ENCODE measurements at regions not wholly inside any gene's neighbourhood (a gene's known extent, or its start where the extent isn't known, plus 50 kb on each side); places are given as distances from the start of the nearest gene placed in this dataset.

GRCh38 chr12:13606290-13606689, 375.1 kb downstream of the GRIN2B start:
- H3K36me3 ChIP-seq (replicated peaks in 1 of 2; ENCODE audit: control insufficient read depth in 1 of 2, insufficient read depth in 2 of 2, low read length in 1 of 2) = no peaks in the 10 kb centered on the region
- H3K27ac ChIP-seq (ENCODE audit: low read depth in 2 of 2, low read length in 1 of 2) = no peak overlapping the region
- no peaks in the 10 kb centered on the region for H3K9me2 ChIP-seq
- no peak overlapping the region for H3K4me2 ChIP-seq
- TF ChIP-seq TEAD4 (IDR thresholded peaks at IDR 0.05; ENCODE audit: borderline replicate concordance, insufficient read depth) (no peak), SIN3A (IDR thresholded peaks at IDR 0.05; ENCODE audit: borderline replicate concordance, low read depth, low read length) (no peak), FOSL2 (IDR thresholded peaks at IDR 0.05; ENCODE audit: borderline replicate concordance, low read depth) (no peak), SMC3 (IDR thresholded peaks at IDR 0.05; ENCODE audit: low read depth, low read length) (no peak), RXRA (IDR thresholded peaks at IDR 0.05; ENCODE audit: borderline replicate concordance, low read depth) (no peak), PBX3 (IDR thresholded peaks at IDR 0.05) (no peak), FOXM1 (IDR thresholded peaks at IDR 0.05; ENCODE audit: low read depth) (no peak), POLR2AphosphoS5 (IDR thresholded peaks at IDR 0.05; ENCODE audit: low read depth, low read length) (no peak), TAF1 (IDR thresholded peaks at IDR 0.05; ENCODE audit: borderline replicate concordance, low read depth, low read length) (no peak), RAD21 (IDR thresholded peaks at IDR 0.05; ENCODE audit: low read length) (no peak), USF1 (IDR thresholded peaks at IDR 0.05; ENCODE audit: borderline replicate concordance, low read depth) (no peak)
- H3K4me1 ChIP-seq (ENCODE audit: control insufficient read depth in 1 of 2, insufficient read depth in 2 of 2, low read depth in 1 of 2, low read length in 1 of 2) = no peaks in the 10 kb centered on the region
- no peaks in the 10 kb centered on the region for H3K79me2 ChIP-seq (ENCODE audit: insufficient read depth)
- 26% methylated on average over 4 of the region's 4 CpGs for WGBS (ENCODE audit: low lambda C conversion rate)
- H3K9ac ChIP-seq = no peak overlapping the region
- no peaks in the 10 kb centered on the region for H3K9me3 ChIP-seq
- no peak overlapping the region for H3K4me3 ChIP-seq (ENCODE audit: low read depth in 2 of 2, low read length in 1 of 2)
- no peak for DNase-seq
- CTCF ChIA-PET = no interaction called here
- H4K20me1 ChIP-seq (ENCODE audit: insufficient read depth) = no peaks in the 10 kb centered on the region
- no peaks in the 10 kb centered on the region for H3F3A ChIP-seq (replicated peaks; ENCODE audit: insufficient read depth)
- POLR2A ChIA-PET = no interaction called here
- H3K27me3 ChIP-seq (ENCODE audit: insufficient read depth) = no peaks in the 10 kb centered on the region
- H2AFZ ChIP-seq (ENCODE audit: low read depth) = no peak overlapping the region

GRCh38 chr12:13603953-13604352, 377.4 kb downstream of the GRIN2B start:
- CTCF ChIA-PET = interaction anchor here (1.3 to 1.5 kb wide), 2 partner anchors 10 to 69 kb away, joined by 4 to 6 read pairs; no protein-coding TSS in a partner anchor
- Histone ChIP-seq H3K27me3 (ENCODE audit: insufficient read depth) (no peaks in the 10 kb centered on the region), H3K36me3 (replicated peaks in 1 of 2; ENCODE audit: control insufficient read depth in 1 of 2, insufficient read depth in 2 of 2, low read length in 1 of 2) (no peaks in the 10 kb centered on the region), H3K9me3 (no peaks in the 10 kb centered on the region), H3K27ac (ENCODE audit: low read depth in 2 of 2, low read length in 1 of 2) (no peak overlapping the region), H3K4me1 (ENCODE audit: control insufficient read depth in 1 of 2, insufficient read depth in 2 of 2, low read depth in 1 of 2, low read length in 1 of 2) (no peaks in the 10 kb centered on the region), H4K20me1 (ENCODE audit: insufficient read depth) (no peaks in the 10 kb centered on the region), H3K4me2 (no peak overlapping the region), H3K79me2 (ENCODE audit: insufficient read depth) (no peaks in the 10 kb centered on the region), H2AFZ (ENCODE audit: low read depth) (no peak overlapping the region), H3K9ac (no peak overlapping the region), H3F3A (replicated peaks; ENCODE audit: insufficient read depth) (no peaks in the 10 kb centered on the region), H3K4me3 (ENCODE audit: low read depth in 2 of 2, low read length in 1 of 2) (no peak overlapping the region), H3K9me2 (no peaks in the 10 kb centered on the region)
- POLR2A ChIA-PET = no interaction called here
- TF ChIP-seq, protein P1, sequence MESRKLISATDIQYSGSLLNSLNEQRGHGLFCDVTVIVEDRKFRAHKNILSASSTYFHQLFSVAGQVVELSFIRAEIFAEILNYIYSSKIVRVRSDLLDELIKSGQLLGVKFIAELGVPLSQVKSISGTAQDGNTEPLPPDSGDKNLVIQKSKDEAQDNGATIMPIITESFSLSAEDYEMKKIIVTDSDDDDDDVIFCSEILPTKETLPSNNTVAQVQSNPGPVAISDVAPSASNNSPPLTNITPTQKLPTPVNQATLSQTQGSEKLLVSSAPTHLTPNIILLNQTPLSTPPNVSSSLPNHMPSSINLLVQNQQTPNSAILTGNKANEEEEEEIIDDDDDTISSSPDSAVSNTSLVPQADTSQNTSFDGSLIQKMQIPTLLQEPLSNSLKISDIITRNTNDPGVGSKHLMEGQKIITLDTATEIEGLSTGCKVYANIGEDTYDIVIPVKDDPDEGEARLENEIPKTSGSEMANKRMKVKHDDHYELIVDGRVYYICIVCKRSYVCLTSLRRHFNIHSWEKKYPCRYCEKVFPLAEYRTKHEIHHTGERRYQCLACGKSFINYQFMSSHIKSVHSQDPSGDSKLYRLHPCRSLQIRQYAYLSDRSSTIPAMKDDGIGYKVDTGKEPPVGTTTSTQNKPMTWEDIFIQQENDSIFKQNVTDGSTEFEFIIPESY (IDR thresholded peaks at IDR 0.05; ENCODE audit: borderline replicate concordance, low read depth) = no peak
- TF ChIP-seq RCOR1 (IDR thresholded peaks at IDR 0.05; ENCODE audit: low read length) (no peak), FOSL2 (IDR thresholded peaks at IDR 0.05; ENCODE audit: borderline replicate concordance, low read depth) (no peak), TEAD4 (IDR thresholded peaks at IDR 0.05; ENCODE audit: borderline replicate concordance, insufficient read depth) (no peak), GABPA (IDR thresholded peaks at IDR 0.05; ENCODE audit: low read depth) (no peak), TAF1 (IDR thresholded peaks at IDR 0.05; ENCODE audit: borderline replicate concordance, low read depth, low read length) (no peak)
- 26% methylated on average over 5 of the region's 5 CpGs for WGBS (ENCODE audit: low lambda C conversion rate)
- DNase-seq = no peak

Measured in SK-N-SH (cell line).